SK-N-SH (cell line): ENCODE measurements at regions not wholly inside any gene's neighbourhood (a gene's known extent, or its start where the extent isn't known, plus 50 kb on each side); places are given as distances from the start of the nearest gene placed in this dataset.

Source experiments
- NFIC ChIP-seq: IDR thresholded peaks from 2 replicates; pipeline ENCODE4 v1.4.0; 2012; ENCODE audit warnings: borderline replicate concordance
- RXRA ChIP-seq: IDR thresholded peaks from 2 replicates; pipeline ENCODE4 v1.4.0; 2012; ENCODE audit warnings: low read depth, mild to moderate bottlenecking, borderline replicate concordance

DNA sequence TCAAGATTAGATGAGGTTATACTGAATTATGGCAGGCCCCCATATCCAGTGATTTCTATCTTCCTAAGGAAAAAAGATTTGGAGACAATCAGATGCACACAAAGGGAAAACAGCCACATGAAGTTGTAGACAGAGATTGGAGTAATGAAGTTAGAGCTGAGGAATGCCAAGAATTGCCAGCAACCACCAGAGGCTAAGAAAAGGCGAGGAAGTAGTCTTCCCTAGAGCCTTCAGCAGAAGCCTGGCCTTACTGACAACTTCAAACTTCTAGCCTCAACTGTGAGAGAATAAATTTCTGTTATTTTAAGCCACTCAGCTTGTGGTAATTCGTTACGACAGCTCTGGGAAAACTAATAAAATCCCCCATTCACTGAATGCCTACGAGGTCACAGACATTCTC, 473.9 kb downstream of the COL12A1 start:
- no peak for TF ChIP-seq NFIC
- no peak for TF ChIP-seq RXRA
